Psoas muscle (tissue), 7 donors: ENCODE measurements at regions not wholly inside any gene's neighbourhood (a gene's known extent, or its start where the extent isn't known, plus 50 kb on each side); places are given as distances from the start of the nearest gene placed in this dataset.

Experiments used
- ATAC-seq, 4 donors: fragments of 200-7000 bp; cut with Tn5 transposase; one replicate each; pipeline ENCODE4 v1.9.1; 2020; ENCODE audit warnings: moderate library complexity in 3 of 4, mild to moderate bottlenecking in 2 of 4
- DNase-seq, 2 donors: peaks; one replicate each; pipeline ENCODE4 v3.0.0-alpha.2; 2020
- H3K27ac ChIP-seq: fragments of 200-600 bp; one replicate; pipeline ENCODE4 v1.8.0; 2022
- H3K27me3 ChIP-seq, 3 donors: fragments of 200-600 bp in 1 of 3; one replicate each; pipeline versions ENCODE4 v1.6.1 to v1.8.0; 2013 to 2022; ENCODE audit warnings: low read length in 2 of 3, mild to moderate bottlenecking in 2 of 3, moderate library complexity in 1 of 3; ENCODE audit not compliant: insufficient read depth in 3 of 3
- H3K36me3 ChIP-seq, 2 donors: fragments of 200-600 bp in 1 of 2; one replicate each; pipeline versions ENCODE4 v1.6.1 to v1.8.0; 2013 to 2022; ENCODE audit warnings: low read depth in 1 of 2, mild to moderate bottlenecking in 1 of 2, moderate library complexity in 1 of 2; ENCODE audit not compliant: insufficient read depth in 1 of 2
- H3K4me1 ChIP-seq: fragments of 200-600 bp; one replicate; pipeline ENCODE4 v1.8.0; 2022
- H3K4me3 ChIP-seq: fragments of 200-600 bp; one replicate; pipeline ENCODE4 v1.8.0; 2022; ENCODE audit warnings: mild to moderate bottlenecking
- H3K9me3 ChIP-seq: fragments of 200-600 bp; one replicate; pipeline ENCODE4 v1.8.0; 2022
- WGBS, 3 donors: extraction: QIAGEN DNeasy Blood & Tissue Kit; methylation state at CpG; one replicate each; pipeline versions ENCODE4 v1.1.6 to v1.1.7; 2013; 5-methylcytosine and 5-hydroxymethylcytosine counted together
- intact Hi-C, 2 donors: fragments of 100-400 bp; cut with DNase I; formaldehyde crosslinking; loops; one replicate each; pipeline versions ENCODE4 v1.11.0 to v1.14.2; 2022
- TF ChIP-seq, protein P1 (sequence below): fragments of 200-600 bp; IDR thresholded peaks from one replicate; pipeline ENCODE4 v1.8.0; 2022; ENCODE audit warnings: antibody characterized with exemption
- donor health status: healthy with polysubstance abuse.
- donor health status: DM: no; HTN: no; CAD: no; lungs with moderate emphysema.
- donor health status: Bipolar disorder and iron deficiency.
- donor health status: healthy.
- donor health status: DM: yes; HTN: yes; CAD: no.
- donor health status: DM: no; HTN: no; CAD: no.
- donor health status: DM: yes; HTN: yes; CAD: no.

DNA sequence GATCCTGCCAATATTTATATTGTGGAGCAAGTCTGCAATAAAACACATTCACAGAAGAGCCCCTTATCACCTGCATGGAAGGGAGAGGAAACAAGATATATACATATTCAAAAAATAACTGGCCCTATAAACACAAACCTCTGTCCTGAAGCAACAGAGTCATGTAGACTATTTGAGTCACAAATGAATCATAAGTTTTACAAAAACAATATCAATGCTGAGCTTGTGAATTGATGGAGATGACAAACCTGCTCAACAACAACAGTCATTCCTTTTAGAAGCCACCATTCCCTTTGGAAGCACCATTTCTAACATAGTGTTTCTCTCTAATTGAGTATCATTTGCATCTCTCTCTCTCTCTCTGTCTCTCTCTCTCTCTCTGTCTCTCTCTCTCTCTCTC, 313.9 kb downstream of the MID1IP1 start:
- intact Hi-C loops: no loop called here
- Histone ChIP-seq H3K4me1 (no peaks in the 10 kb centered on the region), H3K27me3 (peaks cover 0 to 7% (median 0%) of the 10 kb centered on the region in 3 donors), H3K27ac (no peak overlapping the region), H3K36me3 (no peaks in the 10 kb centered on the region), H3K4me3 (no peak overlapping the region), H3K9me3 (peaks cover 17% of the 10 kb centered on the region)
- TF ChIP-seq, protein P1, sequence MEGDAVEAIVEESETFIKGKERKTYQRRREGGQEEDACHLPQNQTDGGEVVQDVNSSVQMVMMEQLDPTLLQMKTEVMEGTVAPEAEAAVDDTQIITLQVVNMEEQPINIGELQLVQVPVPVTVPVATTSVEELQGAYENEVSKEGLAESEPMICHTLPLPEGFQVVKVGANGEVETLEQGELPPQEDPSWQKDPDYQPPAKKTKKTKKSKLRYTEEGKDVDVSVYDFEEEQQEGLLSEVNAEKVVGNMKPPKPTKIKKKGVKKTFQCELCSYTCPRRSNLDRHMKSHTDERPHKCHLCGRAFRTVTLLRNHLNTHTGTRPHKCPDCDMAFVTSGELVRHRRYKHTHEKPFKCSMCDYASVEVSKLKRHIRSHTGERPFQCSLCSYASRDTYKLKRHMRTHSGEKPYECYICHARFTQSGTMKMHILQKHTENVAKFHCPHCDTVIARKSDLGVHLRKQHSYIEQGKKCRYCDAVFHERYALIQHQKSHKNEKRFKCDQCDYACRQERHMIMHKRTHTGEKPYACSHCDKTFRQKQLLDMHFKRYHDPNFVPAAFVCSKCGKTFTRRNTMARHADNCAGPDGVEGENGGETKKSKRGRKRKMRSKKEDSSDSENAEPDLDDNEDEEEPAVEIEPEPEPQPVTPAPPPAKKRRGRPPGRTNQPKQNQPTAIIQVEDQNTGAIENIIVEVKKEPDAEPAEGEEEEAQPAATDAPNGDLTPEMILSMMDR: no peak
- ATAC-seq (no peak), DNase-seq (no peak)

DNA sequence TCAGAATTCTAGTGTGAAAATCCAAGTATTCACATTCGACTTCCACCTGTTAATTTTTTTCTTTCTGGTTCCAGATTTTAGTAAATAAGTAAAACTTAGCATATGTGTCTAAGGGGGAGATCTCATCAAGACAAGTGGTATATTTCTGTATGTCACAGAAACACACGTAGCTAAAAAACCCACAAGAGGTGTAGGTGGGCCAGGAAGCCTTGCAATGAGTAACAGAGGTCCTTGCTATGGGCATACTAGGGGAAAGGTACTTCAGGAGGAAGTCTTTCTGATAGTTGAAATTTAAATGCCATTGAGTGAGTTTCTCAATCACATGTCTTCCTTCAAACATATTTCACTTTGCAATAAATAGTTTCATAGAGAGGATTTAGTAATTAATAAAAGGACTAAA, 315.8 kb downstream of the MID1IP1 start:
- Histone ChIP-seq H3K4me1 (no peaks in the 10 kb centered on the region), H3K36me3 (no peaks in the 10 kb centered on the region), H3K27ac (no peak overlapping the region), H3K9me3 (no peaks in the 10 kb centered on the region), H3K4me3 (no peak overlapping the region), H3K27me3 (peaks cover 0 to 11% (median 0%) of the 10 kb centered on the region in 3 donors)
- DNase-seq: no peak
- 50 to 91% (median 79%) methylated on average over 2 of the region's 2 CpGs for WGBS, 3 donors
- intact Hi-C loops: no loop called here
- TF ChIP-seq, protein P1: no peak
- no peak for ATAC-seq

DNA sequence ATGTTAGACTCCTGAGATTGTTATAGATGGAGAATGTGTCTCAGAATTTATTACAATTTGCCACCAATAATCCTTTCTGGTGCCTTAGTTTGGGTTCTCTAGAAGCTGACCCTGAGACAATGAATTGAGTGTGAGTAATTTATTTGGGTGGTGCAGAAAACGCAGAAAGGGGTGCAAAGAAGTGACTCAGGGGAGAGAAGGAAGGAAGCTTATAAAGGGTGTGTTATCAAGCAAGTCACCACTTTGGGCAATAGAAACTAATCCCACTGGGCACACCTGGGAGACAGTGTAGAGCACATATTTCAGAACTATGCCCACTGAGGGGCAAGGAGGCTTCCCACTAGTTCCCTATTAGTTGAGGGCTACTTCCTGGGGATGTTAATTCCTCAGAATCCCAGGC, 320.6 kb downstream of the MID1IP1 start:
- Histone ChIP-seq H3K36me3 (no peaks in the 10 kb centered on the region), H3K27me3 (peaks cover 0 to 6% (median 0%) of the 10 kb centered on the region in 3 donors), H3K4me1 (no peaks in the 10 kb centered on the region), H3K9me3 (no peaks in the 10 kb centered on the region), H3K27ac (no peak overlapping the region), H3K4me3 (no peak overlapping the region)
- intact Hi-C loops: no loop called here
- TF ChIP-seq, protein P1: no peak
- 71 to 100% (median 81%) methylated on average over 1 of the region's 1 CpG for WGBS, 3 donors
- DNase-seq: no peak
- ATAC-seq: no peak

DNA sequence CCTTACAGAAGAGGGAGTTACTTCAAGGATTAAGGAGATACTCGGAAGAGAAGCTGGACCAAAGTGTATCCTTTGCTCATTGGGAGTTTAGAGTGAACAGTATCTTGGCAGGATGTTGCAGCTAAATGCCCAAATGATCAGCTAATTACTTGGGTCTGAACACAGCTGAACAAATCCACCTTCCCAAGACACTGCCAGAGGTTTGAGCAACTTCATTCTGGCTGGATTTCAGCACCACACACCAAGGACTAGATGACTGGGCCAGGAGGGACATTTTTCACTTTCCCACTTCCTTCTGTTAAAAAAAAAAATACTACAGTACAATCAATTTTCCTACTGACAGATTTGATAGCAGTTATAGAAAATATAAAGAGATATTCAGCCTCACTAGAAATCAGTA, 324.6 kb downstream of the MID1IP1 start:
- H3K4me3 ChIP-seq: no peak overlapping the region
- no peak overlapping the region for H3K27ac ChIP-seq
- no peaks in the 10 kb centered on the region for H3K9me3 ChIP-seq
- DNase-seq: no peak
- no peaks in the 10 kb centered on the region for H3K4me1 ChIP-seq
- TF ChIP-seq, protein P1: no peak
- intact Hi-C loops: no loop called here
- no peaks in the 10 kb centered on the region for H3K36me3 ChIP-seq
- peaks cover 0 to under 1% (median 0%) of the 10 kb centered on the region in 3 donors for H3K27me3 ChIP-seq
- WGBS, 3 donors: 41 to 60% (median 48%) methylated on average over 1 of the region's 1 CpG
- no peak for ATAC-seq

DNA sequence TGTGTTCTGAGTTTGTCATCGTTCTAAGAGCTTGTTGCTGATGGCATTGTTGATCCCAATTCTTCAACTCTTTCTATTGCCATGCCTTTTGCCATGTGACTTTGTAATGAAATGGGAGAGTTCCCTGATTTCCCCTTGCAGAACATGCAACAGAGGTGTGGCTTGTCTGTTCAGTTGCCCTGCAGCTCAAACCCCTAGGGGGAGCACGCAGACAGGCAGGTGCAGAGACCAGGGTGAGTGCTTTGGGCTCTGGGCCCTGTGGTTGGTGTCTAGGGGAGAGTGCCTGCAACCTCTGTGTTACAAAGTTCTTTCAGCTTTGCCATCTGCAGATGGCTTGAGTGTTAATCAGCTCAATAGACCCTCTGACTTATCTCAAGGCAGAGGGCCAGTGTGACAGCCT, 332.7 kb downstream of the MID1IP1 start:
- no peak for DNase-seq
- no peaks in the 10 kb centered on the region for H3K27me3 ChIP-seq
- no peaks in the 10 kb centered on the region for H3K4me1 ChIP-seq
- H3K9me3 ChIP-seq: no peaks in the 10 kb centered on the region
- ATAC-seq: peak in 1 of 4 donors; percentile 44
- H3K27ac ChIP-seq: no peak overlapping the region
- H3K36me3 ChIP-seq: no peaks in the 10 kb centered on the region
- H3K4me3 ChIP-seq: no peak overlapping the region
- TF ChIP-seq, protein P1: no peak
- intact Hi-C loops: no loop called here
- WGBS, 3 donors: 37 to 64% (median 58%) methylated on average over 2 of the region's 2 CpGs
